Immature natural killer cell (primary cell): ENCODE measurements at regions not wholly inside any gene's neighbourhood (a gene's known extent, or its start where the extent isn't known, plus 50 kb on each side); places are given as distances from the start of the nearest gene placed in this dataset.

ENCODE experiments used
- DNase-seq, 3 donors: peaks; one replicate each; pipeline ENCODE4 v3.0.0; 2022; ENCODE audit warnings: mixed read lengths in 1 of 3
- H3K27ac Mint-ChIP-seq, 6 donors: one replicate each; pipeline ENCODE4 v1.8.0; 2020; ENCODE audit warnings: mixed read lengths in 6 of 6, mild to moderate bottlenecking in 5 of 6, inconsistent platforms in 4 of 6, moderate library complexity in 3 of 6
- H3K27me3 Mint-ChIP-seq, 3 donors: one replicate each; pipeline ENCODE4 v1.8.0; 2020 to 2021; ENCODE audit warnings: low read depth in 3 of 3, mild to moderate bottlenecking in 3 of 3, mixed read lengths in 3 of 3, moderate library complexity in 3 of 3, inconsistent platforms in 1 of 3
- H3K36me3 Mint-ChIP-seq, 3 donors: one replicate each; pipeline ENCODE4 v1.8.0; 2020; ENCODE audit warnings: mixed read lengths in 3 of 3, inconsistent platforms in 2 of 3, mild to moderate bottlenecking in 2 of 3
- H3K4me1 Mint-ChIP-seq, 2 donors: one replicate each; pipeline ENCODE4 v1.8.0; 2020; ENCODE audit warnings: inconsistent platforms in 2 of 2, mild to moderate bottlenecking in 2 of 2, mixed read lengths in 2 of 2, moderate library complexity in 1 of 2
- H3K4me3 Mint-ChIP-seq, 5 donors: one replicate each; pipeline ENCODE4 v1.8.0; 2020; ENCODE audit warnings: mild to moderate bottlenecking in 5 of 5, mixed read lengths in 5 of 5, inconsistent platforms in 3 of 5, moderate library complexity in 3 of 5
- H3K9me3 Mint-ChIP-seq, 6 donors: one replicate each; pipeline ENCODE4 v1.8.0; 2020; ENCODE audit warnings: mild to moderate bottlenecking in 6 of 6, mixed read lengths in 6 of 6, inconsistent platforms in 4 of 6, moderate library complexity in 3 of 6

DNA sequence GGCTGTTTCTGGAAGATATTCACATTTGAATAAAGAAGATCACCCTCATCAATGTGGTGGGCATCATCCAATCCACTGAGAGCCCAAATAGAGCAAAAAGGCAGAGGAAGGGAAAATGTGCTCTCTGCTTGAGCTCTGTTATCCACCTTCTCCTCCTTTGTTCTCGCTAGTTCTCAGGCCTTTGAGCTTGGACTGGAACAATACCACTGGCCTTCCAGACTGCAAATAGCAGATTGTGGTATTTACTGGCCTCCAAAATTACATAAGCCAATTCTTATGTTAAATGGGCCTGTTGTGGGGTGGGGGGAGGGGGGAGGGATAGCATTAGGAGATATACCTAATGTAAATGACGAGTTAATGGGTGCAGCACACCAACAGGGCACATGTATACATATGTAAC, 219.3 kb downstream of the C1orf94 start:
- Mint-ChIP-seq H3K9me3 (peaks cover 0 to 4% (median 2%) of the 10 kb centered on the region in 6 donors), H3K36me3 (no peaks in the 10 kb centered on the region), H3K4me3 (no peak overlapping the region), H3K27me3 (peaks cover 0 to 5% (median 2%) of the 10 kb centered on the region in 3 donors), H3K4me1 (no peaks in the 10 kb centered on the region), H3K27ac (no peak overlapping the region)
- DNase-seq, result no peak

- DNase-seq, result no peak
- H3K4me3 Mint-ChIP-seq, result no peak overlapping the region
- H3K27ac Mint-ChIP-seq, result no peak overlapping the region
- H3K9me3 Mint-ChIP-seq, result no peaks in the 10 kb centered on the region
- no peaks in the 10 kb centered on the region for H3K36me3 Mint-ChIP-seq
- no peaks in the 10 kb centered on the region for H3K4me1 Mint-ChIP-seq
- H3K27me3 Mint-ChIP-seq, result peaks cover 0 to 5% (median 0%) of the 10 kb centered on the region in 3 donors
These were observed 221.7 kb downstream of the C1orf94 start for GRCh38 chr1:34398241-34398915.

GRCh38 chr1:34398916-34399275, 222.2 kb downstream of the C1orf94 start:
- H3K9me3 Mint-ChIP-seq, result peaks cover 0 to under 1% (median 0%) of the 10 kb centered on the region in 6 donors
- DNase-seq, result no peak
- H3K4me1 Mint-ChIP-seq, result no peaks in the 10 kb centered on the region
- H3K27ac Mint-ChIP-seq, result no peak overlapping the region
- no peak overlapping the region for H3K4me3 Mint-ChIP-seq
- H3K36me3 Mint-ChIP-seq, result no peaks in the 10 kb centered on the region
- H3K27me3 Mint-ChIP-seq, result peaks cover 0 to 5% (median 0%) of the 10 kb centered on the region in 3 donors

- peaks cover 0 to 5% (median 0%) of the 10 kb centered on the region in 6 donors for H3K9me3 Mint-ChIP-seq
- no peaks in the 10 kb centered on the region for H3K36me3 Mint-ChIP-seq
- no peak for DNase-seq
- peaks cover 0 to 5% (median 0%) of the 10 kb centered on the region in 3 donors for H3K27me3 Mint-ChIP-seq
- no peaks in the 10 kb centered on the region for H3K4me1 Mint-ChIP-seq
- H3K27ac Mint-ChIP-seq, result no peak overlapping the region
- no peak overlapping the region for H3K4me3 Mint-ChIP-seq
These were observed 224.0 kb downstream of the C1orf94 start for GRCh38 chr1:34400675-34401074.

DNA sequence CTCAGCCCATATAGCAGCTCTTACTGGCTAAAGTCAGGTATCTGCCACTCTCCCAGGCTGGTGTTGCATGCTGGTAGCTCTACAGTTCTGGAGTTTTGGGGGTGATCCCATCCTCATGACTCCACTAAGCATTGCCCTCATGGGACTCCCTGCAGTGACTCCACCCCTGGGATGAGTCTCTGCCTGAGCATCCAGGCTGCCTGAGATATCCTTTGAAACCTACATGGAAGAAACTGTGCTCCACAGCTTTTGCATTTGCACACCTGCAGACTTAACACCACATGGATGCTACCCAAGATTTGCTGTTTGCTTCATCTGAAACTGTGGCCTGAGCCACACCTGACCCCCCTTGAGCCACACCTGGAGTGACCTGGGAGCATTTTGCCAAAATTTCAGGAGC, 226.4 kb downstream of the C1orf94 start:
- Mint-ChIP-seq H3K27ac (no peak overlapping the region), H3K4me3 (no peak overlapping the region), H3K9me3 (peaks cover 0 to 5% (median 0%) of the 10 kb centered on the region in 6 donors), H3K27me3 (peaks cover 0 to 7% (median 2%) of the 10 kb centered on the region in 3 donors), H3K4me1 (no peaks in the 10 kb centered on the region), H3K36me3 (no peaks in the 10 kb centered on the region)
- no peak for DNase-seq

GRCh38 chr1:34404804-34405203, 228.1 kb downstream of the C1orf94 start:
- H3K36me3 Mint-ChIP-seq, result no peaks in the 10 kb centered on the region
- no peak for DNase-seq
- no peak overlapping the region for H3K4me3 Mint-ChIP-seq
- no peaks in the 10 kb centered on the region for H3K4me1 Mint-ChIP-seq
- peaks cover 0 to 5% (median 0%) of the 10 kb centered on the region in 6 donors for H3K9me3 Mint-ChIP-seq
- no peak overlapping the region for H3K27ac Mint-ChIP-seq
- H3K27me3 Mint-ChIP-seq, result peaks cover 0 to 8% (median 2%) of the 10 kb centered on the region in 3 donors

DNA sequence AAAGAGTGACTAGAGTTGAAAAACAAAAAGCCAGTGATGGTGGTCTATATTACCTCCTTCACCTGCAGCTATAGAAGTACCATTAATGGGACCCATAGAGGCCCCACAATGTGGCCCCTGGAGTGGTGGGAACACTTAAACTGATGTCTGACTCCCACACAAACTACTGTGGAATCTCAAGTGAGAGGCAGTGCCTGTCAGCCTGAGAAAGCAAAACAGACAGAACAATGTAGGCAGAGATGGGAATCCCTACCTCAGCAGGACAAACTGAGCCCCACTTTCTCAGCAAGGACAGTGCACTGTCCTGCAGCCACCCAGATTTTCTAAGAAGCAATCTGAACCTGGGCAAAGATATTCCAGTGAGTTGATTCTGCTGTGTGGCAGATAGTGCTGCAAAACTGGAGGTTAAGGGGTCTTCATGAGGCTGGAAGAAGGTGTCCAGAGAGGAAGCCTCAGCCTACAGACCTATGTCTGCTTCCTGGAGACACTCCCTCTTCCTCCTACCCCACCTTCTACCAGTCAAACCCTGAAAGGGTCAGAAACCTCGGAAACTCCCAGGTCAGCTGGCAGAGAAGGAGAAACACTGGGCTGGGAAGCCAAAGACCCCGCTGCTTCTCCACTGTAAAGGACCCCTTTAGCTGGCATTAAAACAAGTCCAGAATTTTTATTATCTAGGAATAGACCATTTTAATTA, 228.7 kb downstream of the C1orf94 start:
- Mint-ChIP-seq H3K27ac (no peak overlapping the region), H3K4me3 (no peak overlapping the region), H3K27me3 (peaks cover 0 to 5% (median 2%) of the 10 kb centered on the region in 3 donors), H3K4me1 (no peaks in the 10 kb centered on the region), H3K36me3 (no peaks in the 10 kb centered on the region), H3K9me3 (peaks cover 0 to 5% (median 0%) of the 10 kb centered on the region in 6 donors)
- DNase-seq, result no peak

DNA sequence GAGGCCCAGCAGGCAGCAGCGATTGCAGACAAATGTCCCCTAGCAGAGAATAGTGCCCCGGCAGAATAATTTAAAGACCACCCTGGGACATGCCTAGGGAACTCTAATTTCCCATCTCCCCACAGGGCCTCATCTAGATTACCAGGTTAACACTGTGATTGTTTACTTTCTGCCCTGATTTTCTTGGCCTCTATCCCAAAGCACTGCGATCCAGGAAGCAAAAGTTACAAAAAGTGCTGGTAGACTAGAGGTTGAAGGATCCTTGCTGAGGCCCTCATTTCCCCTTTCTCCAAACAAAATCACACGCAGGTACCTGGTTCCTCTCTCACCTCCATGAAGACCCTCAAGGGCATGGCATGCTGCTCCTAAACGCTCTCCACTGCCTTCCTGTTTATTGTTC, 229.7 kb downstream of the C1orf94 start:
- Mint-ChIP-seq H3K27ac (no peak overlapping the region), H3K27me3 (peaks cover 0 to 5% (median 2%) of the 10 kb centered on the region in 3 donors), H3K9me3 (peaks cover 0 to 5% (median 0%) of the 10 kb centered on the region in 6 donors), H3K4me1 (no peaks in the 10 kb centered on the region), H3K36me3 (no peaks in the 10 kb centered on the region), H3K4me3 (no peak overlapping the region)
- no peak for DNase-seq

GRCh38 chr1:34406833-34407539, 230.3 kb downstream of the C1orf94 start:
- Mint-ChIP-seq H3K27me3 (peaks cover under 1 to 5% (median 2%) of the 10 kb centered on the region in 3 donors), H3K27ac (no peak overlapping the region), H3K4me3 (no peak overlapping the region), H3K4me1 (no peaks in the 10 kb centered on the region), H3K9me3 (peaks cover 0 to 5% (median 0%) of the 10 kb centered on the region in 6 donors), H3K36me3 (no peaks in the 10 kb centered on the region)
- DNase-seq, result no peak

DNA sequence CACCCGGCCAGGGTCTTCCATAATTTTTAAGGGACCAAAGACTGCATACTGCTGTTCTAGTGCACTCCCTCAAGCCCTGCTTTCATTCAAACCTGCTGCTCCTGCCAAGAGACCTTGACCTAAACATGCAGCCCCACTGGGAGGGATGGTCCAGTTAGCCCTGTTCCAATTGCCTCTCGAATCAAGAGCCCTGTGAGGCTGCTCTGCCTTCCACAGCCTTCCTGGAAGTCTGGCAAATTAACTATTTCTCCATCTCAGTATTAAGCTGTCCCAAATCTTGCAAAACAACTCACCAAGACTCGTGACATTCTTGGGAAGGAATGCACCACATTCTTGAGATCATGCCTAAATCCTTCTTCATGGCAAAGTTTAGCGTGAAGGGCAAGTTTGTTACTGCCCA, 231.3 kb downstream of the C1orf94 start:
- peaks cover 2 to 5% (median 2%) of the 10 kb centered on the region in 3 donors for H3K27me3 Mint-ChIP-seq
- DNase-seq, result no peak
- H3K4me1 Mint-ChIP-seq, result no peaks in the 10 kb centered on the region
- H3K9me3 Mint-ChIP-seq, result peaks cover 0 to 5% (median 0%) of the 10 kb centered on the region in 6 donors
- no peak overlapping the region for H3K4me3 Mint-ChIP-seq
- H3K27ac Mint-ChIP-seq, result no peak overlapping the region
- no peaks in the 10 kb centered on the region for H3K36me3 Mint-ChIP-seq

DNA sequence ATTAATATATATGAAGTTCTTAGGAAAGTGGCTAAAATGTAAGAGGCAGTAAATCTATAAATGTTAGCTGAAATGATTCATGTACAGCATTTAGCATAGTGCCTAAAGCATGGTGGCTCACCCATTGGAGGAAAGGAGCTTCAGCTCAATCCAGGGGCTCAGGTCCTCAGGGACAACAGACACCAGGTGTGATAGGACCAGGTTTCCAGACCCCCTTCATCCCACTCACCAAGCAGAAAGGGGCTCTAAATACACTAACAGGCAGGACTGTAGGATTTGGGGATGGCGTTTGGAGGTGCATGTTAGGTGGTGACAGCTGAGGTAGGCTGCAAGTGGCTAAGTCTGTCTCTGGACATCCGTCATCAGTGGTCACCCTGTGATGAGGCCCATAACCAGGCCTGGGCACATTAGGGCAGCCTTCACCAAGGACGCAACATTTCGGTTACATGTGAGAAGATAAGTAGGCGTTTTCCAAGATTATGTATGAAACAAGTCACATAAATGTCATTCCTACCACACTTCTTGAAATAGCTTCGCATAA, 233.1 kb downstream of the C1orf94 start:
- Mint-ChIP-seq H3K36me3 (no peaks in the 10 kb centered on the region), H3K9me3 (no peaks in the 10 kb centered on the region), H3K27ac (no peak overlapping the region), H3K4me1 (no peaks in the 10 kb centered on the region), H3K27me3 (peaks cover 2 to 5% (median 2%) of the 10 kb centered on the region in 3 donors), H3K4me3 (no peak overlapping the region)
- DNase-seq, result no peak

GRCh38 chr1:34412598-34413370, 236.1 kb downstream of the C1orf94 start:
- Mint-ChIP-seq H3K4me1 (no peaks in the 10 kb centered on the region), H3K9me3 (no peaks in the 10 kb centered on the region), H3K4me3 (no peak overlapping the region), H3K27ac (no peak overlapping the region), H3K27me3 (peaks cover 0 to 4% (median 3%) of the 10 kb centered on the region in 3 donors), H3K36me3 (no peaks in the 10 kb centered on the region)
- no peak for DNase-seq

DNA sequence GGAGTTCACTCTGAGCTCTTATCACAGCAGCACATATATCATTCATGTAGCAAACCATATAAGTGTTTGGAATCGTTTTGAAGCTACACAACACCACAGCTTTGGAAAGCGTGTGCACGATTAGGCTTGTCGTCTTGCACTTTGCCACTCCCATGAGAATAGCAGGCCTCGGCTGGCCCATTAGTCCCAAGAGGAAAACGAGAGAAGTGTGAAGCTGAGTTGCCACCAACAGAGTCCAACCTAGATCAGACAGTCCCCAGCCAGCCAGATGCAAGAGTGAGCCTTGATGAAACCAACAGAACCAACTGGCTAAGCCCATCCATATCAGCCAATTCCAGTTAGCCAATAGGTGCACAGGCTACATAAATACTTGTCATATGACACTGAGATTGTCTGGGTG, 238.4 kb downstream of the C1orf94 start:
- H3K27me3 Mint-ChIP-seq, result peaks cover 0 to 3% (median 1%) of the 10 kb centered on the region in 3 donors
- no peaks in the 10 kb centered on the region for H3K9me3 Mint-ChIP-seq
- H3K27ac Mint-ChIP-seq, result no peak overlapping the region
- no peaks in the 10 kb centered on the region for H3K36me3 Mint-ChIP-seq
- no peak overlapping the region for H3K4me3 Mint-ChIP-seq
- no peak for DNase-seq
- no peaks in the 10 kb centered on the region for H3K4me1 Mint-ChIP-seq
